ENCODE measurements at regions not wholly inside any gene's neighbourhood (a gene's known extent, or its start where the extent isn't known, plus 50 kb on each side); places are given as distances from the start of the nearest gene placed in this dataset.

GRCh38 chr6:99093456-99094190 is 145.9 kb upstream of the FBXL4 start:
- ChIA-PET CTCF (no interaction called here), RAD21 (ENCODE audit: low non-redundant PET in 1 of 2, low total read pairs in 2 of 2, uncharacterized antibody in 2 of 2, unreplicated experiment in 2 of 2) (no interaction called here), POLR2A (no interaction called here)
- Histone ChIP-seq H3K4me1 (ENCODE audit: control insufficient read depth in 1 of 2, insufficient read depth in 2 of 2, low read length in 2 of 2) (no peaks in the 10 kb centered on the region), H3K27ac (ENCODE audit: low read depth, low read length) (no peak overlapping the region), H3K9me3 (ENCODE audit: control insufficient read depth in 1 of 2, insufficient read depth in 1 of 2, low read depth in 1 of 2, low read length in 2 of 2) (no peaks in the 10 kb centered on the region), H3K4me2 (ENCODE audit: low read length) (no peak overlapping the region), H3K9ac (ENCODE audit: low read length) (no peak overlapping the region), H3K27me3 (ENCODE audit: insufficient read depth, low read length) (peaks cover 65% of the 10 kb centered on the region), H3K4me3 (replicated peaks in 1 of 2; ENCODE audit: low read depth in 1 of 2, low read length in 2 of 2) (no peak overlapping the region), H4K20me1 (ENCODE audit: insufficient read depth) (no peaks in the 10 kb centered on the region), H3K79me2 (ENCODE audit: insufficient read depth, low read length) (no peaks in the 10 kb centered on the region), H3K36me3 (ENCODE audit: control insufficient read depth in 1 of 2, insufficient read depth in 2 of 2, low read length in 2 of 2) (no peaks in the 10 kb centered on the region), H3K9me2 (ENCODE audit: insufficient read depth) (no peaks in the 10 kb centered on the region), H2AFZ (ENCODE audit: low read depth, low read length, poor library complexity, severe bottlenecking) (no peak overlapping the region)
- ATAC-seq: no peak
- TF ChIP-seq YY1 (IDR thresholded peaks at IDR 0.05; ENCODE audit: extremely low read depth, insufficient replicate concordance, low read depth, low read length) (no peak), CEBPB (IDR thresholded peaks at IDR 0.05; ENCODE audit: low read depth) (no peak), ATF3 (IDR thresholded peaks at IDR 0.05) (no peak), SP1 (IDR thresholded peaks at IDR 0.05; ENCODE audit: low read depth) (no peak), SIN3A (IDR thresholded peaks at IDR 0.05; ENCODE audit: low read depth) (no peak), ELF1 (IDR thresholded peaks at IDR 0.05; ENCODE audit: borderline replicate concordance, low read depth) (no peak), TCF7L2 (IDR thresholded peaks at IDR 0.05; ENCODE audit: borderline replicate concordance, extremely low read depth, insufficient read depth, insufficient read length) (no peak), ZBTB33 (IDR thresholded peaks at IDR 0.05; ENCODE audit: extremely low read depth, insufficient replicate concordance, low read length) (no peak)
- no peak for DNase-seq (ENCODE audit: low read depth, low spot score)
- no TSS peak for BruUV-seq (replicated peaks)
- intact Hi-C loops (cut with micrococcal nuclease): no loop called here

Data from HCT116 (cell line).